Loucy (cell line): ENCODE measurements at regions not wholly inside any gene's neighbourhood (a gene's known extent, or its start where the extent isn't known, plus 50 kb on each side); places are given as distances from the start of the nearest gene placed in this dataset.

Source experiments
- H2AFZ ChIP-seq: fragments of 200-600 bp; sonication (generic); 2 replicates; pipeline ENCODE4 v1.6.0; 2016; ENCODE audit warnings: antibody characterized with exemption, mild to moderate bottlenecking, low read length, moderate library complexity
- H3F3A ChIP-seq: fragments of 200-600 bp; 2 replicates; pipeline ENCODE4 v1.6.0; 2016; ENCODE audit warnings: antibody characterized with exemption, low read depth, mild to moderate bottlenecking
- H3K27me3 ChIP-seq: fragments of 200-600 bp; sonication (generic); 2 replicates; pipeline ENCODE4 v1.6.1; 2014; ENCODE audit warnings: low read length, mild to moderate bottlenecking; ENCODE audit not compliant: insufficient read depth, poor library complexity, severe bottlenecking
- H3K36me3 ChIP-seq: fragments of 200-600 bp; sonication (generic); 2 replicates; pipeline ENCODE4 v1.6.1; 2016; ENCODE audit warnings: low read length; ENCODE audit not compliant: insufficient read depth
- H3K4me1 ChIP-seq: fragments of 200-600 bp; sonication (generic); 2 replicates; pipeline ENCODE4 v1.5.1; 2014; ENCODE audit warnings: low read length, mild to moderate bottlenecking; ENCODE audit not compliant: insufficient read depth, poor library complexity, severe bottlenecking
- H3K4me2 ChIP-seq: fragments of 200-600 bp; sonication (generic); 2 replicates; pipeline ENCODE4 v1.6.0; 2014; ENCODE audit warnings: antibody characterized with exemption, low read length, low read depth, mild to moderate bottlenecking; ENCODE audit not compliant: poor library complexity, severe bottlenecking
- H3K4me3 ChIP-seq: fragments of 200-600 bp; sonication (generic); 2 replicates; pipeline ENCODE4 v1.5.1; 2014; ENCODE audit warnings: low read length, mild to moderate bottlenecking, mixed read lengths; ENCODE audit not compliant: poor library complexity, severe bottlenecking
- H3K79me2 ChIP-seq: fragments of 200-600 bp; sonication (generic); 2 replicates; pipeline ENCODE4 v1.6.1; 2014; ENCODE audit warnings: low read length; ENCODE audit not compliant: insufficient read depth
- H3K9ac ChIP-seq: fragments of 200-600 bp; sonication (generic); 2 replicates; pipeline ENCODE4 v1.6.0; 2014; ENCODE audit warnings: mild to moderate bottlenecking, low read depth, low read length, moderate library complexity; ENCODE audit not compliant: poor library complexity, severe bottlenecking
- H3K9me2 ChIP-seq: fragments of 200-600 bp; sonication (generic); replicated peaks from 2 replicates; pipeline ENCODE4 v1.6.1; 2016; ENCODE audit warnings: low read depth, low read length, mixed read lengths
- H3K9me3 ChIP-seq: fragments of 200-600 bp; sonication (generic); 2 replicates; pipeline ENCODE4 v1.6.1; 2014; ENCODE audit warnings: mild to moderate bottlenecking, antibody characterized with exemption, low read length, low read depth; ENCODE audit not compliant: insufficient read depth
- H4K20me1 ChIP-seq: fragments of 200-600 bp; sonication (generic); 2 replicates; pipeline ENCODE4 v1.6.0; 2014; ENCODE audit warnings: antibody characterized with exemption, low read length, mild to moderate bottlenecking; ENCODE audit not compliant: insufficient read depth, poor library complexity, severe bottlenecking
- EZH2phosphoT487 ChIP-seq: fragments of 200-600 bp; IDR thresholded peaks from 2 replicates; pipeline ENCODE4 v1.6.1; 2018; ENCODE audit warnings: antibody characterized with exemption, mild to moderate bottlenecking, moderate library complexity, borderline replicate concordance
- TF ChIP-seq, protein P1 (sequence below): fragments of 200-600 bp; sonication (generic); conservative IDR thresholded peaks from 2 replicates; pipeline ENCODE4 v1.5.1; 2014; ENCODE audit warnings: mild to moderate bottlenecking, antibody characterized with exemption, low read length

DNA sequence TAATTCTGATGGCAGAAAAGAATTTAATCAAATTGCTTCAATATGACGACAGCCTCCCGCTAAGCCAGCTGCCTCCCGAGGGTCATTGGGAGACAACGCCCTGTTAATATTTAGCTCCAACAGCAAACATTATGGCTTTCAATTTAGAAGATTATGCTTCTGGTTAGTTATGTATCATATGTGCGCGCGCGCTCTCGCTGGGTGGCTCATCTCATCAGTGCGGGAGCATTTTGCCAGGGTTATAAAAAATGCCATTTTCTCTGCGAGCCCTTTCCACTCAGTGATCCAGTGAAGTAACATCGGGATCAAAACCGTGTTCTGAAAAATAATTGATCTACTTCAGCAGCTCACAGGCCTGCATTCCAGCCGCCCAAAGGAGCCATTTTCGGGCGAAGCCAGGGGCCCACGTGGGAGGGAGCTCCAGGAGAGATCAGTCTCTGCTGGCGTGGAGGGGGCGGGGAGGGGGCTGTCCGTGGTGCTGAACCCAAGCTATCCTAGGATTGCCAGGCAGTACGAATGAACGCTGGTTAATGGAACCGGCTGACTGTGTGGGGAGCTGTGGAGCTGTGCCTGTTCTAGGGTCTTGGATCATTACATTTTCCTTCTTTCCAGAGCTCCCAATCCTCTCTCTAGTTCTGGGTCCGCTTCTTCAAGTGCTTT is 219.1 kb upstream of the ZC3H12A start:
- H3K4me2 ChIP-seq, result no peak overlapping the region
- TF ChIP-seq, protein P1, sequence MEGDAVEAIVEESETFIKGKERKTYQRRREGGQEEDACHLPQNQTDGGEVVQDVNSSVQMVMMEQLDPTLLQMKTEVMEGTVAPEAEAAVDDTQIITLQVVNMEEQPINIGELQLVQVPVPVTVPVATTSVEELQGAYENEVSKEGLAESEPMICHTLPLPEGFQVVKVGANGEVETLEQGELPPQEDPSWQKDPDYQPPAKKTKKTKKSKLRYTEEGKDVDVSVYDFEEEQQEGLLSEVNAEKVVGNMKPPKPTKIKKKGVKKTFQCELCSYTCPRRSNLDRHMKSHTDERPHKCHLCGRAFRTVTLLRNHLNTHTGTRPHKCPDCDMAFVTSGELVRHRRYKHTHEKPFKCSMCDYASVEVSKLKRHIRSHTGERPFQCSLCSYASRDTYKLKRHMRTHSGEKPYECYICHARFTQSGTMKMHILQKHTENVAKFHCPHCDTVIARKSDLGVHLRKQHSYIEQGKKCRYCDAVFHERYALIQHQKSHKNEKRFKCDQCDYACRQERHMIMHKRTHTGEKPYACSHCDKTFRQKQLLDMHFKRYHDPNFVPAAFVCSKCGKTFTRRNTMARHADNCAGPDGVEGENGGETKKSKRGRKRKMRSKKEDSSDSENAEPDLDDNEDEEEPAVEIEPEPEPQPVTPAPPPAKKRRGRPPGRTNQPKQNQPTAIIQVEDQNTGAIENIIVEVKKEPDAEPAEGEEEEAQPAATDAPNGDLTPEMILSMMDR, result no peak
- no peak for TF ChIP-seq EZH2phosphoT487
- no peaks in the 10 kb centered on the region for H3K36me3 ChIP-seq

DNA sequence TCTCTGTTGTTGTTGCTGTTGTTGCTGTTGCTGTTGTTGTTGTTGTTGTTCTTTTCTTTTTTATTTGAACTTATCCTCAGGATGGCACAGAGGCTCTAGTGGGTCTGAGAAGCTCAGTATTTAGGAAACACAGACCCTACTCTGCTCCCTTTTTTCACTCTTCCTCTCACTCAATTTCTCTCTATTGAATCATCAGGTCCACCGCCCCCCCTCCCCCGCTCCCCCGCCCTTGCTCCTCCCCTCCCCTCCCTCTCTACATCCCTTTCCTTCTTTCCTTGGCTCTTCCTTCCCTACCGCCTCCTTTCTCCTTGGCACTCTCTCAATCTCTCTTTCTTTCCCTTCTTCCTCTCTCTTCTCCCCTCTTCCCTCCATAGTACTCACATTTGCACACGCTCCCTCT is 218.5 kb upstream of the ZC3H12A start:
- H3K27me3 ChIP-seq, result no peaks in the 10 kb centered on the region
- no peaks in the 10 kb centered on the region for H3K4me1 ChIP-seq
- no peak overlapping the region for H3K9ac ChIP-seq
- no peak for TF ChIP-seq EZH2phosphoT487
- TF ChIP-seq, protein P1, result no peak
- H2AFZ ChIP-seq, result no peak overlapping the region
- no peaks in the 10 kb centered on the region for H3K9me2 ChIP-seq
- H3K79me2 ChIP-seq, result no peaks in the 10 kb centered on the region
- no peaks in the 10 kb centered on the region for H4K20me1 ChIP-seq
- H3K9me3 ChIP-seq, result no peaks in the 10 kb centered on the region
- no peaks in the 10 kb centered on the region for H3F3A ChIP-seq
- no peak overlapping the region for H3K4me3 ChIP-seq
- no peak overlapping the region for H3K4me2 ChIP-seq
- no peaks in the 10 kb centered on the region for H3K36me3 ChIP-seq

More for the DNA sequence above, 219.1 kb upstream of the ZC3H12A start:
- Histone ChIP-seq H3K27me3 (no peaks in the 10 kb centered on the region), H3K9me3 (no peaks in the 10 kb centered on the region), H3F3A (no peaks in the 10 kb centered on the region), H3K79me2 (no peaks in the 10 kb centered on the region), H2AFZ (no peak overlapping the region), H3K4me3 (no peak overlapping the region), H3K9ac (no peak overlapping the region), H4K20me1 (no peaks in the 10 kb centered on the region), H3K4me1 (no peaks in the 10 kb centered on the region), H3K9me2 (no peaks in the 10 kb centered on the region)

DNA sequence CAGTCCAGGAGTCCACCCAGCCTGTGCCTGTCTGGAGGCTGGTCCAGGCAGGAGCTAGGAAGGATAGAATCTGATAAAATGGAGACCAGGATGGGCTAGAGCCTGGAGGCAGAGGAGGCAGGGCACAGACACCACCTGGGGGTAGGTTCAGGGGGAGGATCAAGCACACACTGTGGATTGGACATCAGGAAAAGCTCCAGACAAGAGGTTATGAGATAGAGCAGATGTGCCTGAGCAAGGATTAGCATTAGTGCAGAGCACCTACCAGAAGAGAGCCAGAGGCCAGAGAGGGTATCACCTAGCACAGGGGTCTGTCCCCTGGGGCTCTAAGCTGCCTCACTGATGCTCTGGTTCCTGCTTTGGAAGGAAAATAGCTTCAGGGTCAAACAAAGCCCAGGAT is 216.7 kb upstream of the ZC3H12A start:
- H2AFZ ChIP-seq, result no peak overlapping the region
- no peaks in the 10 kb centered on the region for H3K79me2 ChIP-seq
- H3F3A ChIP-seq, result no peaks in the 10 kb centered on the region
- no peak for TF ChIP-seq EZH2phosphoT487
- TF ChIP-seq, protein P1, result no peak
- H3K27me3 ChIP-seq, result no peaks in the 10 kb centered on the region
- H3K4me1 ChIP-seq, result no peaks in the 10 kb centered on the region
- H3K4me3 ChIP-seq, result no peak overlapping the region
- no peaks in the 10 kb centered on the region for H4K20me1 ChIP-seq
- H3K9ac ChIP-seq, result no peak overlapping the region
- H3K36me3 ChIP-seq, result no peaks in the 10 kb centered on the region
- H3K9me2 ChIP-seq, result no peaks in the 10 kb centered on the region
- H3K4me2 ChIP-seq, result no peak overlapping the region
- no peaks in the 10 kb centered on the region for H3K9me3 ChIP-seq
